GM18517 (cell line): ENCODE measurements at regions not wholly inside any gene's neighbourhood (a gene's known extent, or its start where the extent isn't known, plus 50 kb on each side); places are given as distances from the start of the nearest gene placed in this dataset.
A peak's percentile ranks its signal among the peaks of the same experiment; 100 is the strongest.

Experiments used
- ATAC-seq: cut with Tn5 transposase; IDR thresholded peaks from one replicate; pipeline ENCODE4 v1.9.1; 2021; ENCODE audit warnings: mild to moderate bottlenecking, moderate library complexity; ENCODE audit not compliant: unreplicated experiment

DNA sequence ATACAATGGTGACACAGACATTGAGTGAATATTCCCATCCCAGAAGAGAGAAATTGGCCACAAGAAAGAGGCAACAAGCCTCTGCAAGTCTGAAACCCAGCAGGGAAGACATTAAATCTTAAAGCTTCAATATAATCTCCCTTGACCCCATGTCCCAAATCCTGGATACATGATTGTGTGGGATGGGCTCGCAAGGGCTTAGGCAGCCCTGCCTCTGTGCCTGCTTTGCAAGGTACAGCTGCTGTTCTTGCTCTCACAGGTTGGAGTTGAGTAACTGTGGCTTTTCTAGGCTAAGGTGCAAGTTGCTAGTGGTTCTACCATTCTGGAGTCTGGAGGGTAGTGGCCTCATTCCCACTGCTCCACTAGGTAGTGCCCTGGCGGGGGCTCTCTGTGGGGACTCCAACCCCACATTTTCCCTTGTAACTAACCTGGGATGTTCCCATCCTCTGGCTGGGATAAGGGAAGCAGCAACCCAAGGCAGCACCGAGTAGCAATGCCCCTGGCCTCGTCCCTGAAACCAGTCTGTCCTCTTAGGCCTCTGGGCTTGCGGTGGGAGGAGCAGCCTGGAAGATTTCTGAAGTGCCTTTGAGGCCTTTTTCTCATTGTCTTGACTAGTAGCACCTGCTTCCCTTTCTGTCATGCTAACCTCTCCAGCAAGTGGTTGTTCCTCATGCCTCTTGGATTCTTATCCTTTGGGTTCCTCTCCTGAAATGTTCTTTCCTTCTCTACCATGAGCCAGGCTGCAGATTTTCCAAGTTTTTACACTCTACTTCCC is 90.0 kb downstream of the FAM174B start:
- no peak for ATAC-seq

DNA sequence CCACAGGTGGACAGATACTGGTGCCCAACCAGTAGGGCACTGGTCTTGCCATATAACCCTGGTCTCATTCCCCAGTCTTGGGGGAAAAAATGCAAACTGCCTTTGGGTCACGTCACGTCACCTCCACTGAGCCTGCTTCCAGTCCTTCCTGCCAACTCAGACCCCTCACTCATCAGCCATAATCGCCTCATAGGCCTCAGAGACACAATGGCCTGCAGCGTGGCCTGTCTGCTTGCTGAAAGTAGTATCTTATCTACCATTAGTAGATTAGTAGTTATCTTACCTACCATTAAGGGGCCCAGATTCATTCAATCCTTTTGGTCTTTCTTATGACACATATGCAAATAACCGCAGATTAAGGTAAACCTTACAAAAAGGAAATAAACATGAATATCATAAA is 93.8 kb downstream of the FAM174B start:
- no peak for ATAC-seq

GRCh38 chr15:92553317-92553716 is 102.3 kb downstream of the FAM174B start:
- ATAC-seq: no peak

DNA sequence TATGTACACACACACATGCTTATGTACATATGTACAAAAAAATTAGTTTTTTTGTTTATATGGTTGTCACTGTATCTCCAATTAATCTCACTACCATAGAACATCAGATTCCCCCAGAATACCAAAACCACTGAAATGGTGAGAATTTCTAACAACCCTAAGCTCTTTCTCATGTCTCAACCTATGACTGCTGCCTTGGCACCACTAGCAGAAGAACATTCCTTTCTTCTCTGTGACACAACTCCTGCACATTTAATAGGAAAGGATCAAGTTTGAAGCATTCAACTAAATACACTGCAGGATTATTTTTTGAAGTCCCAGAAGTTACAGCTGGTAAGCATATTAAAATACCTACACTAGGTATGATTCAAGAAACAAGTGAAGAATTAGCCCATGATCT is 109.6 kb downstream of the FAM174B start:
- no peak for ATAC-seq

DNA sequence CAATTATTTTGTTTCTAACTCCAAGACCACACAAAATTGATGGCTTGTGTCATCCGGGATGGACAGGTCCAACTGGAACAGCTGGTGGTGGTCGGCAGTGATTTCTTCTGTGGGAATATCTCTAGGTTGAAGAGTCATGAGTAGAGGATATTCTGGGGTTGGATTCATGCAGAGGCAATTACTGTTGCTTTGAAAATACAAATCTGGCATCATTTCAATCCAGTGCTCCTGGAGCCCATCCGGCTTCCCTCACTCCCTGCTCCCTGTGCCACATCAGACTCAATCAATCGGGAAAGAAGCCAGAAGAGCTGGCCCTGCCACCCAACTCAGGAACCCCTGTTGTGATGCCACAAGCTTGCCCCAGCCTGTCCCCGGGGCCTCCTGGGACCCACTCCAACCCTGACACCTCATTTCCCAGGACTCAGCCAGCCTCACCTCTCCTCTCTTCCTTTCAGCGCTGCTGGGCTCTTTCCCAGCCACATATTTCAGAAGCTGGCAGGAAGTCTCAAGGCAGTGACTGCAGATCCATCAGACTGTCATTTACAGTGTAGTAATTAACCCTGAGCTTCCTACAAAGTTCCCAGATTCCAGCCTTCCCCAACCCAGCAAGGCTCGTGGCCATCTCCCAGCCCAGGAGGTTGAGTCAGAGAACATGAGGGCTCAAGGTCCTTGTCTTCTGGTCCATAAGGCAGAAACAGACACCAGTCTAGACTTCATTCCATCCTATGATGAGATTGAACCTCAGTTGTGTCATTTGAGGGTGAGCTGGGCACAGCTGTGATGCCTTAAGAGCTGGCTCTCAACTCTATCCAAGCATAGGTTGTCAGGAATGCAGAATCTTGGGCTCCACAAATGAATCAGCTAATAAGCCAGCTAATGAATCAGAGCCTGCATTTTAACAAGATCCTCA is 114.0 kb downstream of the FAM174B start:
- ATAC-seq: no peak

DNA sequence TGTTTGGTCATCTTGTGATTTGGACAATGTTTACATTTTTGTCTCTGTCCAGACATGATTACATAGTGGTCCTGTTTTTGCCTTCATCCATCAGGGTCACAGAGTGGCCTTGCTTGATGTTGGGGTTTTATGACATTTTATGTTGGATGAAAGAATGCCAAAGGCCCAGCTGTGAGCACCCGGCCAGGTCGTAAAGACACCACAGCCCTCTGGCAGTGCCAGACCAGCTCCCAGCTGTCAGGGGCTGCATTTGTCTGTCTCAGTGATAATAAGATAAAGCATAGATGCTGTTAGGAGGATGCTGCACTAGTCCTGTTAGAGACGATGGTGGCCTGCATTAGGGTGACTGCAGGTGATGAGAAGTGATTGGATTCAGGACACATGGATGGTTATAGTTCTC is 117.5 kb downstream of the FAM174B start:
- ATAC-seq: no peak

DNA sequence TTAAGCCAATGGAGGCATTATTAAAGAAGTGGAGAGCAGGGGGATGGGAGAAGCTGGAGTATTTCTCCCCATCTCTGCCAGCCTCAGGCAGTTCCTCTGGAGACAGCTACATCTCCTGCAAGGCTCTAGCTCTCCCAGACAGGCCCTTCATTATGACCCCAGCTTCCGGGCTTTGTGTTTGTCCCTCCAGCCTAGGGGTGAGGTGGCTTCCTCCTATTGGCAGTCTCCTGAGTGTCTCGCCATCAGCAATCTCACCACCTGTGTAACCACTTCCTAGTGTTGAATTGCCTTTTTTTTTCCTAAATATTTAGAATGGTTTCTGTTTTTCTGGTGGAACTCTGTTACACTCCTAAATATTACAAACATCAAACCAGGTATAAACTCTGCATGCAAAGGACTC is 122.3 kb downstream of the FAM174B start:
- ATAC-seq: no peak

DNA sequence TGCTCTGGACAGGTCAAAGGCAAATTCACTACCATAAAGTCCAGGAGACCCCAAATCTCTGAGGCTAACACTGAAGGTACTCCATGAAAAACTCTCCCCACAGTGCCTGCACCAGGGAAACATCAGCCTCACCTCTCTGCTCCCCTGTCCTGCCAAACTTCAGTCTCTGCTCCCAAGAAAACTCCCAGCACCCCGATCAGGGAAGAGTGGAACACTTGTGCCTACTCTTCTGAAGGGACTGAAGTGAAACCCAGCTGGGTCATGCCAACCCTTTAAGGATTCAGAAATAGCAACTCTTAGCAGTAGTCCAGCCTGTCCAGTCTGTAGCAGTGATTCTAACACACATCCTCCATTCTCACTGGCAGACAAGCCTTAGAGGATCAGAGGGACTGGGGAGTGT is 124.2 kb downstream of the FAM174B start:
- ATAC-seq: no peak

DNA sequence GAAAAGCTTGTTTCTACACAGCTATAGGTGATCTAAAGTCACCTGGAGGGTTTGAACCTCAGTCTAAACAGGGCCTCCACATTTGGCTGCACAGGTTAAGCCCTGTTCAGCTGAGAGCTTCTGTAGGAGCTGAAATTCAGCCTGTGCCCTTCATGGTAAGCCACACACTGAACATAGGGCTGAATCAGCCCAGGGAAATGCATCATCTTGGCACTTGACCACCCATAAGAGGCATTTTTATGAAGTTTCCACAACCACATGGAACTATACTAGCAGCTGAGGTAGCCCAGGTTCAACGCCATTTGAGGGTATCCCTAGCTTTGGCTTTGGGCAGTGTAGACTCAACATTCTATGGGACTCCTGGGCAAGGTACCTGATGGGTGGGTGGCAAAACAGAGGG is 126.8 kb downstream of the FAM174B start:
- no peak for ATAC-seq

- no peak for ATAC-seq
Measured at GRCh38 chr15:92527197-92527596, 128.4 kb downstream of the FAM174B start.

DNA sequence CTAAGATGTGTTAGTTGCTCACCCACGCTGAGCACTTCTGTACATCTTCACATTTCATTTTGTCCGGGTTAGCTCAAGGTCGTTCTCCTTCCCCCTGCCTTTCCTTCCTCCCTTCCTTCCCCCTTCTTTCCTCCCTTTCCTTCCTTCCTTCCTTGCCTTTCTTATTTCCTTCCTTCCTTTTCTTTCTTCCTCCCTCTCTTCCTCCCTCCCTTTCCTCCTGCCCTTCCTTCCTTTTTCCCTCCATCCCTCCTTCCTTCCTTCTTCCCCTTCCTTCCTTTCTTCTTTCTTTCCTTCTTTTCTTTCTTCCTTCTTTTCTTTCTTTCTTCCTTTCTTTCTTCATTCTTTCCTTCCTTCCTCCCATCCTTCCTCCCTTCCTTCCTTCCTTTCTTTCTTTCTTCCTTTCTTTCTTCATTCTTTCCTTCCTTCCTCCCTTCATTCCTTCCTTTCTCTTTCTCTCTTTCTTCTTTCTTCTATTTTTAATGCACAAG is 129.8 kb downstream of the FAM174B start:
- ATAC-seq: no peak

DNA sequence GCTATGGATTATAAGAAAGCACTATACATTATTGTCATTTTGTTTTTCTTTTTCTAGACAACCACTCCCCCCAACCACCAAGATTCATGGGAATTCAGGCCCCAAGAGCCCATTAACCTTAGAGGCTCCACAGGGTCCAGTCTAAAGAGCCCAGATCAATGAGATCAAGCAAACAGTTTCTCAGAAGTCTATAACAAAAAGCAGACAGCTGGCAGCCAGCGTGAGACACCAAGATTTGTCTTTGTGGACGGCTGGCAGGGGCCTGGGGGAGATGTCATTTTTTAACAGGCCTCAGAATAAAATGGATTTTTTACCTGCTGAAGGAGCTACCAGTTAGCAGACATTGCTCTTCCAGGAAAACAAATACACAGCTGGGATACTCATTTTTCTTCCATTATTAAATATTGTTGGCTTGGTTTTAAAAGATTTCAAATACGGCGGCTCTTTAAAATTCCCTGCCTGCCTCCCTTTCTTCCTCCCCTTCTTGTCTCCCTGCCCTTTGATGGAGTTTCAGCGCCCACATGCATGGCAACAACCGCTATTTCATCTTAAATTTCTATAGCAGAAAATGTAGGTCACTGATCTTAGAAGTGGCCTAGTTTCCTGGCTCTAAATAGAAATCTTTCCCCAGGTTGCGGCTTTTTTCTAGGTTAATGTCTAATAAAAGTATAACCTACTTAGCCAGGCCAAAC is 130.6 kb downstream of the FAM174B start:
- no peak for ATAC-seq

DNA sequence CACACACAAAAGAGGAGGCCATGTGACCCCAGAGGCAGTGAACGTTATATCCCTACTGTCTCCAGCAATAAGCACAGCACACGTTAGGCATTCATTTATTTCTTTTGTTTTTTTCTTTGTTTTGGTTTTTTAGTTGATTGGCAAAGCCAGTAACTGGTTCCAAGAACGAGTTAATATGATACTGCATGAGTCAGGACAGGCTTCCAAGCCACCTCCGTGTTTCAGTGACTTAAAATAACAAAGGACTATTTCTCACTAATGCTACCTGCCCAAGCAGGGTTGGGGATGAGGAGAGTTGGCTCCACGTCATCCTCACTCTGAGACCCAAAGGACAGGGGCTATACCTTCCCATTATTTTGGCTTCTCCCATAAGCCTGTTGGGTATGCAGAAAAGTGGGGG is 130.5 kb downstream of the ST8SIA2 start:
- ATAC-seq: no peak

DNA sequence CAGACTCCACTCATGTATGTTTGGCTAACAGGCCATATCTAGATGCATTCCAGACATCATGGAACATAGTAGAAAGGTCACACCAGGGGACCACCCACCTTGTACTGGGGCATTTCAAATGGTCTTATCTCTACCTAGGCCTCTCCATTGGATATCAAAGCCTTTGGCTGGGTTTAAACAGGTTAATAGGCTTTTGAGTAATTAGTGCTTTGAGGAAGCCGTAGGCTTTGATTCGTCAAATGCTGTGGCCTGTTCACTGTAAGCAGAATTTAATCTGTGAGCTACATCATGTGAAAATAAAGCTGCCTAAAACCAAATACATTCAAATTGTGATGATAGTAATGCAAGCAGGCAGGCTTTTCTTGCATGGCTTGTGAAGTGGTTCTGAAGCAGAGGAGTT is 129.5 kb downstream of the ST8SIA2 start:
- ATAC-seq: no peak

DNA sequence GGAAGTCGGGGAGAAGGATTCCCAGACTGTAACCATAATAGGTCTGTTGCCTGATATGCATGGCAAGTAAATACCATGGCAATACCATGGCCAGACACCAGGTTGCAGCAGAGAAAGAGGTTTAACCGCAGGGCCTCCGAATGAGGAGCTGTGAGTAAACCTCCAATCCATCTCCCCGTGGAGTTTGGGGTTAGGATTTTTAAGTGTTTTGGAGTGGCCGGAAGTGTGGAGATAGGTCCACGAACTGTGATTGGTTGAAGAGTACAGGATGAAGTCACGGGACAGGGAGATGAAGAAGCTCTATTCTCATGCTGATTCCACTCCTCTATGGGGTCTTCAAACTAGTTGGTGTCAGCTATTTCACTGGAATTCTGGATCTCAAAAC is 127.9 kb downstream of the ST8SIA2 start:
- ATAC-seq: peak; percentile 85

DNA sequence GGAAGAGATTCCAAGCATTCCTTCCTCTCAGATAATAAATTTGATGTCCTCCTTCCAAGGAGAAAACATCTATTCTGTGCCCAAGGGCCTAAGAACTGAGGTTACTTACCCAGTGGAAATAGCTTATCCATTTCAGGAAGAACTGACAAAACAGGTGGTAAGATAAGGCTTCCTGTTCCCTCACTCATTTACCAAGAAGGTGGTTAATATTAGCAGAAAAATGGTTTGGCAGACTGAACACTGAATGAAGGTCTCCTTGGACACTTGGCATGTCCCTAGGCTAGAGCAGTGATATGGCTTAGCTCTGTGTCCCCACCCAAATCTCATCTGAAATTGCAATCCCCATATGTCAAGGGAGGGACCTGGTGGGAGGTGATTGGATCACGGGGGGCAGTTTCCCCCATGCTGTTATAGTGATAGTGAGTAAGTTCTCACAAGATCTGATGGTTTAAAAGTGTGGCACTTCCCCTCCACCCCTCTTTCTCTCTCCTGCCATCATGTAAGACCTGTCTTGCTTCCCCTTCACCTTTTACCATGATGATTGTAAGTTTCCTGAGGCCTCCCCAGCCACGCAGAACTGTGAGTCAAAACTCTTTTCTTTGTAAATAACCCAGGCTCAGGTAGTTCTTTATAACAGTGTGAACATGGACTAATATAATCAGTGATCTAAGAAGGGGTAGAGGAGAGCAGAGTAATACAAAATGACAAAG is 127.4 kb downstream of the ST8SIA2 start:
- peak; percentile 18 for ATAC-seq

DNA sequence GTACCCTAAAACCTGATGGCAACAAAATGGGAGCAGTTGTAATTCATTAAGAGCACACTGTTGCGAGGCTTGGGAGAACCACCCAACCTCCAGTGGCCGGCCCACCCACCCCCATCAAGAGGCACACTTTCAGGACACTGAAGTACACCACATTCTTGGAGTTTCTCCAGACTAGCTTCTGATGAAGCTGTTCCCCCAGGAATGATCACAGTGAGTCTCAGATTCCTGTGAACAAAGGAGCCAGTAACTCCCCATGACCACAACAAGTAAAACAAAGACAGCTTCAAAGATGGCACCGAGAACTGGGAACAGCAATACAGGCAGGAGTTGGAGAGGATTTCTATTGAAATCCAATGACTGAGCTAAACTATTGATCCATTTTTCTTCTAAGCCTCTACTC is 126.0 kb downstream of the ST8SIA2 start:
- no peak for ATAC-seq
